Activated CD4-positive, CD25-positive, alpha-beta regulatory T cell treated with anti-CD3 and anti-CD28 coated beads, Interleukin-2, amount 50 U/mL, for 16 hours (primary cell): ENCODE measurements at regions not wholly inside any gene's neighbourhood (a gene's known extent, or its start where the extent isn't known, plus 50 kb on each side); places are given as distances from the start of the nearest gene placed in this dataset.
"Not testable (repeated sequence)": the region's sequence is repeated elsewhere in the genome, so short reads cannot be mapped to it uniquely, and the experiment has no call there.

Experiments
- DNase-seq: peaks from one replicate; pipeline ENCODE4 v3.0.0-alpha.2; 2020; ENCODE audit warnings: low read depth, low spot score

DNA sequence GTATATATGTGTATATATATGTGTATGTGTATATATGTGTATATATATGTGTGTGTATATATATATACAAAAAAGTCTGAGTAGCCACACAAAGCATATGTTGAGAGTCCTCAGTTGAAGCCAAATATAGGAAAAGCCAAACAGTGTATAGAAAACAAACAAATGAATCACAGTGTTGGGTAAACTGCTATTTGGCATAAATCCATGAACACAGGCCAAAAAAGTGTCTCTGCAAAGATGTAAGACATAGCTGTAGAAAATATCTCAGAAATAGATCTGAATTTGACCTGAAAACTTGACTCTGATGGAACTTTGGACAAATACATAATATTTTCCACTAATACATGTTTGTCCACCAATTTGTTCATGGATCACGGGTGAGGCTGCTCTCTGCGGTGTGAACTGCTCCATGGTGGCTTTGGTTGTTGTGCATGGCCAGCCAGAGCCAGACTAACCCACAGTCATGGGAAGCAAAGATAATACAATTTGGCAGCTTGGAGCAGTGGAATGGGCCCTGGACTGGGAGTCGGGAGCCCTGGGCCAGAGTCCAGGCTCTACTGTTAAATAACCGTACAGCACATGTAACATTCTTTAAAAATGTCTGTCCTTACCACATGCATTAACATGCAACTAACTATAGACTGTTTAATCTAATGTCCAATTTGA, 76.9 kb upstream of the EED start:
- DNase-seq = no peak

DNA sequence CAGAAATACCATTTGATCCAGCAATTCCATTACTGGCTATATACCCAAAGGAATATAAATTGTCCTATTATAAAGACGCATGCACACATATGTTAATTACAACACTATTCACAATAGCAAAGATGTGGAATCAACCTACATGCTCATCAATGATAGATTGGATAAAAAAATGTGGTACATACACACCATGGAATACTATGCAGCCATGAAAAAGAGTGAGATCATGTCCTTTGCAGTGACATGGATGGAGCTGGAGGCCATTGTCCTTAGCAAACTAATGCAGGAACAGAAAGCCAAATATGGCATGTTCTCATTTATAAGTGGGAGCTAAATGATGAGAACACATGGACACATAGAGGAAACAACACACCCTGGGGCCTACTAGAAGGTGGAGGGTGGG, 78.3 kb upstream of the EED start:
- DNase-seq = not testable (repeated sequence)

DNA sequence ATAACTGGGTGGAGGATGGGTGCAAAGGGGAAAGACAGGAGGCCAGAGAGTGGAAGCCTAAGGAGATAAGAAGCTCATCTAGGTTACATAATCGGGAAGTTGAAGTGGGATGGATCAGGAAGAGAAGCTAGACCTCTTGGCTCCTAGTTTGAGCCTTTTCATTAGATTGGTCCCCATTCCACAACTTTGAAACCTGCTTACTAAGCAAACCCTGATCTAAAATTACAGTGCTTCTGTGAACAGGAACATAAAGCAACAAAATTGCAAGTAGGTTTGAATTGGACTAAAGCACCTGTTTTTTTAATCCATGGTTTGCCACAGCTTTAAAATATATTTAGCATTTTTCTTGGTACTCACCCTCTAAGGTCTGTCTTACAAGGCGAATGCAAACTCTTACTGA, 80.4 kb upstream of the EED start:
- no peak for DNase-seq

DNA sequence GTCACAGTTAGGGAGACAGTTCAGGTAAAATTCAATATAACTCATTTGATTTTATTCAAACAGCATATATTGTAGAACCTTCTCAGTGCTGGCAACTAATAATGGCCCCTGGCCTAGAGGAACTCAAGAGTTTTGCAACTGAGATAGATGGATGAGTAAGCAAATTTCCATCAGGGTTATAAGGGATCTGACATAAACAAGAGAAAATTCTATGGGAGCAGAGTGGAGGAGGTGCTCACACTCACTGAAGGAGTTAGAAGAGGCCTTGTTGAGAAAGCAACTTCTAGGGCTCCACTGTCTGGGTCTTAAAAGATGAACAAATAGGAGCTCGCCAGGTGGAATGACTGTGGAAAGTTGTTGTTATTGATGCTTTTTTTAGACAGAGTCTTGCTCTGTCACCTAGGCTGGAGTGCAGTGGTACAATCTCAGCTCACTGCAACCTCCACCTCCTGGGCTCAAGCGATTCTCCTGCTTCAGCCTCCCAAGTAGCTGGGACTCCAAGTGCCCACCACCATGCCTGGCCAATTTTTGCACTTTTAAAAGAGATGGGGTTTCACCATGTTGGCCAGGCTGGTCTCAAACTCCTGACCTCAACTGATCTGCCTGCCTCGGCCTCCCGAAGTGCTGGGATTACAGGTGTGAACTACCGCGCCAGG, 81.2 kb upstream of the EED start:
- not testable (repeated sequence) for DNase-seq

DNA sequence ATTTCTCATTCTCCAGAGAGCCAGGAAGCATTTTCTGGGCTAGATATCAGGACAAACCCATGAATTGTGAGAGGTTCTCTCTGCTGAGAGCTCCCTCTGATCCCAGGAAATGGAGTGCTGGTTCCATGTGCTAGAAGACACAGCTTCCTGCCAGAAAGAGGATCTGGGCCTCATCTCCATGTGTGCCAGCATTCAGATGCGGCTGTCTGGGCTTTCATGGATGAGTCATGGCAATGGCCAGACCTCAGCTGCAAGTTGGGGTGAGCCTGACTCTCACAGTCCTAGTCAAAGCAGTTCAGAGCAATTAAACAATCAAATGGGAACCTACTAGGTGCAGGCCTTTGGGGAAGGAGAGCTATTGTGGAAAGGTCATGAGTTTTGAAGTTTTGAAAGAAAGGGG, 82.3 kb upstream of the EED start:
- no peak for DNase-seq

DNA sequence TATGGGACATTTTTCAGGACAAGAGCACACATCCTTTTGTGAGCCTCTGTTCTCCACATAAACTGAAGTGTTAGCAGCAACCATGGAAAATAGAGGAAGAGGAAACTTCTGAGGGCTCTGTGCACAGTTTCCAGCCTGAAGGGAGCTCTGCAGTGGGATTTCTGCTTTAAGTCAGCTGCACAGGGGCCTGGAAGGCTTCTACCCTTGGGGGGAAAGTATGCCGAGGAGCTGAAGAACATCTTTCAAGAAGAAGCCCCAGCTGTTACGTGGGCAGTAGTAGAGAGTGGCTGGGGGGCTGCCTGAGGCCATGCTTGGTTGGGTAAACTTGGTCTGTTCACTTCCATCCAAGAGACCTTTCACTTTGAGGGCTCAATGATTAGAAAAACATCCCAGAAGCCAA, 82.7 kb upstream of the EED start:
- DNase-seq = no peak

DNA sequence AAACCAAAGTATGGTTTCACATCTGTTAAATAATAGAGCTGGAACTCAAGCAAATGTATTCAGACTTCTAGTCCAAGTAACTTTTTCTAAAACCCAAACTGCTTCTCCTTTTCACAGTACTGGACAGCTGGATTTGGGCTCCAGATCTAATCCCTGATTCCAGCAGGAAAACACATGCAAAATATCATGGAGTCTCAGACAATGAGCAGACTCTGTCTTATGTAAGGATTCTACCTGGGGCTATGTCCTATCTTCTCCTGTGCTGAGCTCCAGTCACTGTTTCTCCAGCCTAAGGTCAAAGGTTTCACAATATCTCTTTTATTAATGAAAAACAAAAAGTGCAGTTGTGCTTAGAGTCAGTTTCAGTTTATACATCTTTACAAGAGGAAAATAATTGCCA, 83.2 kb upstream of the EED start:
- no peak for DNase-seq

DNA sequence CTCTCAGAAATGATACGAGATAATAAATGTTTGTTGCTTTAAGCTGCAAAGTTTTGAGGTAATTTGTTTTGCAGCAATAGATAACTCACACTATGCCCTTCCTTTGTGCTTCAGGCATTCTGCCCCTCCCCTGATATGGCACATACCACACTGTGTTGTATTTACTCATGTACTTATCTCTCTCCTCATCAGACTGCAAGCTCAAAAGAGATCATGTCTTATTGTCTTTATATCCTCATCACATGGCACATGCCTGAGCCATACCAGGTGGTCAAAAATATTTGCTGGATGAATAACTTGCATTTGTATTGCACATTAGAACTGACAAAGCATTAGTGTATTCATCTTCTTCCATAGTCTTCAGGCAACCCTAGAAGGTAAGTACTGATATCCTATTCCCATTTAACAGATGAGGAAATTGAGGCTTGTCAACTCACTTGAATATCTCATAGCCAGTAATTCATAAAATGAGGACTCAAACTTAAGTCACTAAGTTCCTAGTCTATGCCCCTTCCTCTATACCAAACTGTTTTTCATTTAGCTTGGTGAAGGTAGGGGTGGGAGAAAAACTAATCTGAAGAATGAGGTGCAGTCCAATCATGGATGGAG, 83.9 kb upstream of the EED start:
- no peak for DNase-seq

DNA sequence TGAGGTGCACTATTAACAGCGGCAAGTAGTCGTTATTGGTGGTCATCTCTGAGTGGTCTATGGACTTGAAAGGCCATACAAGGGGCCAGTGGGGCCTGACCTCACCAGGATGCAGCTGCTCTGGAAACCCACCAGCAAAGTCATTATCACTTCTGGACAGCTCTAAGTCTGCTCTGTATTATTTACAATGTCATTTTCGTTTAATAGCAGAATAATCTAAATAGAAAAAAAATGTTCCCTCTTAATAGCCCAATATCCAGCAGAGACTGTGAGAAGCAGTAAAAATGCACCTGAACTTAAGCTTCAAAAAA, 85.0 kb upstream of the EED start:
- no peak for DNase-seq

DNA sequence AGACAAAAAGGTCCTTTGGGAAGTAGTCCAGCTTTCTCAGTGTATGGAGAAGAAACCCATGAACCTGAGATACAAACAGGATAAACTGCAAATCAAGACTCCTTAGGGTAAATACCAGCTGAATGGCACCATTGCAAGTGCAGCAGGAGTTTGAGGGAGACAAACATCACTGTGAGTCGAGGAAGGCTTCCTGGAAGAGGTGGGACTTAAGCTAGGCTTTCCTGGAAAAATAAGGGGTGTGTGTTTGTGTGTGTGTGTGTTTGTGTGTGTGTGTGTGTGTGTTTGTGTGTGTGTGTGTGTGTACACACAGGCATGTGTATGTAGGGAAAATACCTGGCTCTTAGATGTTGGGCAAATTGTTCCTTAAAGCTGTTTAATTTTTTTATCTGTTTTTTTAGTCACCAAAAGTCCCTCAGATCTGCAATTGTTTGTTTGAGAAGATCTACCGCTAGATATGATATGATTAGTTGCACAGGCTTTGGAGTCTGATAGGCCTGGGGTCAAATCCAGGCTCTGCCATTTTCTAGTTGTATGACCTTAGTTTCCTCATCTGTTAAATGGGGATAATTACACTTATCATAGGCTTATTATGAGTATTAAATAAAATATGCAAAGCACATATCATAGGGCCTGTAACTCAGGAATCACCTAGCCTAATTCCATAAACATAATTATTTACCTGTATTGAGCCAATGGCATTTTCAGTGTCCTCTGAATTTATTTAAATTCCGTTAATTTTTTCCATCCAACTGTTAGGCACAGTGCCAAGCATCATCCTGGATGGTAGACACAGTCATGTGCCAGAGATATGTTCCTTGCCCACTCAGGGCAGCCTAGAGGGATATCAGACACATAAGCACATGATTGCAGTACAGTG, 85.6 kb upstream of the EED start:
- no peak for DNase-seq

DNA sequence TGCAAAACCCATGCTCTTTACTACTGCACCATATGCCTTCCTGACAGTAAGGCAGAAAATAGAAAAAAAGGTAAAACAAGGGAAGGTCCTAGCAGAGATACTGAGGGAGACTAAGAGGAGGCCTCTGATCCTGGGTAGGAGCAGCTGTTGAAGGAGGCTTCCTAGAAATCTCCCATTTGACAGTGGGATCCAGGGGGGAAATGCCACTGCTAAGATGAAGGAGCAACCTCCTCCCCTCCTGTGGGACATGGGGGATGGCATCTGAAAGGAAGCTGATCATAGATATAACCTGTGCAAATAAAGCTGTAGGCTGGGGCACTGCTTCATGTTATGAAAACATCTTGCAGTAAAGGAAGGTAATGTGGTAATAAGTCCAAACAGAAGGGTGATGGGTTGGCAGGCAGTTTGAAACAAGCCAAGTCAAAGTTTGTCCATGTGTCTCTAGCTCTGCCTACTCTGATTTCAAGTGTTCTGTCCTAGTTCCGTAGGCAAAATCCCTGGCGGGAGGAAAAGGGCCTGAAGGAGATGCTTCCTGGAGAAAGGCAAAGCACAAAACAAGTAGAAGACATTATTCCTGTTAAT, 86.7 kb upstream of the EED start:
- DNase-seq = no peak

DNA sequence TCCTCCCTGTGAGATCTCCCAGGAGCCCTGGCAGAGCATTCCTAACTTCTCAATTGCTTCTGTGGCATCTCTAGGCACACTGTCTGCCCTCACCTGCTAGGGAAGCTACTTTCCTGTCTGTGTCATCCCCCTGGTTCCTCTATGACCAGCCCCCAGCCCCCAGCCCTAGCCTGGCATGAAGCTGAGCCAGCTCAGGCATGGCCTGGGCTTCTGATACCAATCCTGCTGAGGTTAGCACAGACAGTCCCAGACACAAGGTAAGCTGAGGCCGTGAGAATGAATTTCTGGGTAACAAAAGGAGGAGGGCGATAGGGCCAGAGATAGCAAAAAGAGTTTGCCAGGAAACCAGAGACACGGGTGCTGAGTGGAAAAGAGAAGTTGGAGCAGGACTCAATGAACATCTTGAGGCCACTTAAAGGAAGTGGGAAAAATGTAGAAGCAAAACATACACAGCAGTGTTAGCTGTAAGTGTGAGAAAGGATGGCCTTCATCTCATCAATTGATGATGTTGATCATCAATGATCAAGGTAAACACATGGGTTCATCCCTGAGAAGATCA, 87.6 kb upstream of the PICALM start:
- DNase-seq = no peak

DNA sequence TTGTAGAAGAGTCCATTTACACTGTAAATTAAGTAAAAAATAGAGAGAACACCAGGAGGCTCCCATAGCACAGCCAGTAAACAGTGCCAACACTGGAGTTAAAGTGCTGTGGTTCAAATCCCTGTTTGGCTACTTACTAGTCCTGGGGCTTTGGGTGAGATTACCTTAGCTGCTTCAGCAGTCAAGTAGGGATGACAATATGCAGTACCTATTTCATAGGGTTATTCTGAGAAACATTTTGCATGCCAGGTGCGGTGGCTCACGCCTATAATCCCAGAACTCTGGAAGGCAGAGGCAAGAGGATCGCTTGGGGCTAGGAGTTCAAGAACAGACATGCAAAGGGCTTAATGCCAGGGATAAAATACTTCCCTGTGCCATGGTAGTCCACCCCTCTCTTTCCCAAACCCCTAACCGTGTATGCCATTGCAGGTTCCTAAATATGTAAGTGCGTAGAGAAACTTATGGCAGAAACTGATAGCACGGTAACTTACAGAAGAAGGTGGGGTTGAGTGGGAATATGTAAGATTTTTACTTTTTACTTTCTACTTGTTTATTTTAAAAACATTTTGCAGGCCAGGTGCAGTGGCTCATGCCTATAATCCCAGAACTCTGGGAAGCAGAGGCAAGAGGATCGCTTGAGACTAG, 86.4 kb upstream of the PICALM start:
- DNase-seq = no peak

DNA sequence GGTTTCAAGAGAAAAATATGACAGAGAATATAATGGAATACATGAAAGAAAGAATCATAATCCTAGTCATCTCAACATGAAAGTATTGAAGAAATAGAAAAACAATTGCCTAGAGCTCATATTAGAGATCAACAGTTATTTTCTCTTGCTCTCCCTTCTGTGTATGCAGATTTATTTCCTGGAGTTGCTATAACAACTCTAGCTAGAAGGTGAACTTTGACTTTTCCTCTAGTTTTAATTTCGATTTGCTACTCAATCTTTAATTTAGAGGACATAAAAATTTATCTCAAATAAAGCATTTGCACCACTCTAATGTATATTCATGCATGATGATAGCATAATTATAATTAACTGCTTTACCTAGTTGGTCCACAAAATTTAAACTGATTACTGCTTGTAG, 84.6 kb upstream of the PICALM start:
- DNase-seq = no peak

DNA sequence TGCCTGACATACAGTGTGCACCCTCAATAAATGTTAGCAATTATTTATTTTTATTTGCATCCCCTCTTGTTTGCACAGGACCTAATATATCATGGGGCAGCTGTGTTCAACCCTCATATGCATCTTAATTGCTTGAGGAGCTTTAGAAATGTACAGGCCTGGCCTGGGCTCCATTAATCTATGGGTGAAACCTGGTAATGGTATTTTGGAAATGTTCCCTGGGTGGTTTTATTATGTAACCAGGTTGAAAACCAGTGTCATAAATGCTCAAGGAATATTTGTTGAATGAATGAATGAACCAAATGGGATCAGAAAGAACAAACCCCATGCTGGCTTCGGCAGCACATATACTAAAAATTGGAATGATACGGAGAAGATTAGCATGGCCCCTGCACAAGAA, 84.0 kb upstream of the PICALM start:
- no peak for DNase-seq

DNA sequence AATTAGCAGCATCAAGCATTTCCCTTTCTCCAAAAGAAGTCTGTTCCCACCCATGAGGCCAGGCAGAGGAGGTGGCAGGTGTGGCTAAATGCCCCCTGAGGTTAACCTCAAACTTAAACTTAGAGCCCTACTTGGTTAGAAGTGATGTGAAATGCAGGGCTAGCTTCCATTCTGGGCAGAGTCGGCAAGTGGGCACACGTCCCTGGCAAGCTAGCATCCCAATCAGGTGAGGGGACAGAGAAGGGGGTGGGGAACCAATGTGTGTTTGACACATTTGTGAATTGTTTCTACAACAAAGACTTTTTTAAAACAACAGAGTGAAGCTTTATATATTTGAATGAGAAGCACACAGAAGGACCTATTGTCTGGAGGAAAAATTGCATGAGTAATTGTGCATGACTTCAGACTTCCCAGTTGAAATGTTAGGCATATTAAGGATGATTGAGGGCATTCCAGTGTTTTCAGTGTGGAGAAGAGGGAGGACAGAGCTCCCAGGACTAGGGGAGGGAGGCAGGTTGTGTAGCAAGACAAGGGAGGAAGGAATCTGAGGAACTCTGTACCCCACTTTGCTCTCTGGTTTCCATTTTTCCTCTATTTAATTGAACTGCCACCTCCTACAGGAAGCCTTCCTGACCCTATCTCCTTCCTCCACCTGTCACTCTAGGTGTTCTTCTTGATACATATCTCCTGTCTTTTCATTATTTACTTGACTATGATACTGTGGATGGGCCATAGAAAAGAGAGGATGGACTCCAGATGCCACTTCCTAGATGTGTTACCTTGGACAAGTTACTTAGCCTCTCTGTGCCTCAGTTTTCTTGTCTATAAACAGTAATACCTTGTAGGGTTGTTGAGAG, 83.3 kb upstream of the PICALM start:
- DNase-seq = no peak

DNA sequence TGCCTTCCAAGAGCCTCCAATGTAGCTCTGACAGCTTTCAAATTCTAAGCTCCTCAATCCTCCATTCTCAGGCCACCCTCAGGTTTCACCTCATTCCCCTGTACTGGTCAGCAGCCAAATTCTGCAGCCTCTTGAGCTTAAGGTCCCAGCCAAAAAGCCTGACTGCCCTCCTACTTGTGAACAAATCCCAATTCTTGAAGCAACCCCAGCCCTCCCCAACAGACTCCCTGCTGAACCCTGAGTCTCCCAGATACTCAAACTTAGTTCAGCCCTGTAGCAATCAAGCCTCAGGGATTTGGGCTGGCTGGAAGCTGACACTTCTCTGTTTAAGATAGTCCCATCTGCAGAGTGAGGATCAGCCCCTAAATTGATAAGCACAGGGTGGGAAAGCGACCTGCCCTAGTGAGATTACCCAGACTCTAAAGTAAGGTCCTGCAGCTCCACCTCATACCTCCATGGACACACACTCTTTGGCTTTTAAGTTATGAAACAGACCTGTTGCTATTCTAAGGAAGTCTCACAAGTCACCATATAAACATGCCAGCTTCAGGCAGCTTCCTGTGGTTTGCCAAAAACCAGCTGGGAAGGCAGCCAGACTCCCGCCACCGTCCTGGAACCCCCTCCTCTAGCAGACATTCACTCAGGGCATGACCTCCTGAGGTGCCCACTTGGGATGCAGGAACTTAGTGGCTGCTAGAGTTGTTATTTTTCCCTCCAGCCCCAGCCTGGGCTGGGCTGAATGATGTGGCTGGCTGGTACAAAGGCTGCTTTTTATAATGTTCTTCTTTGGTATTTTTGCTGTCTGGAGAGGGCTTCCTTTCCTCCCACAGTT, 82.5 kb upstream of the PICALM start:
- DNase-seq = no peak

DNA sequence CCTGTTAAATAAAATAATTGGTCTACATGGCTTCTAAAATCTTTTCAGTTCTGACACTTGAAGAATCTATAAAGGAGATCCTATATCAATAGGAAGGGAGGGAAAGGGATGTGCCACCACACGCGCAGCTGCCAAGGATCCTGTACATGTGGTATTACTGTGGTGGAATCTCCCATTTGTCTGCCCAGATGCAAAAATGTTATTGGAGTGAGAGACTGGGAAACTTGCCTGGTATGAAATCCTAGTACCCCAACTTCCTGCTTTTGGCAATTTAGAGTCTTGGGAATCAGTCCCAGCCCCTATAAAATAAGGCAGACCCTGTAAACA, 81.9 kb upstream of the PICALM start:
- no peak for DNase-seq

DNA sequence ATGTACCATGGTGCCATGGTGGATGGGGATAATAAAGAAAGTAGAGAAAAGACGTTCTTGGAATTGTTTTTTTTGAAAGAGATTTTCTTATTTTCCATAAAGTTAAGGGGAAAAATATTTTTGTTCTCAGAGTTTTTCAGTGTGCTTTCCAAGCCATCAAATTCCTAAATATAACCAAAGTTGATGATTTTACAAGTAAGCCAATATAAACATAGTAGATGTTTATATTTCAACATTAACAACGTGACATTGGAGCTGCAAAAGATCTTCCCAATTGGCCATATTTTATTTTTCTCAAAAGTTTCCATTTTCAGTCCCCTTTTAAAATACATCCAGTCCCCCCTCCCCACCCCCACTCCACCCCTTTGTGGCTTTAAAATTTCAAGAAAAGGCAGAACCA, 80.9 kb upstream of the PICALM start:
- DNase-seq = no peak

DNA sequence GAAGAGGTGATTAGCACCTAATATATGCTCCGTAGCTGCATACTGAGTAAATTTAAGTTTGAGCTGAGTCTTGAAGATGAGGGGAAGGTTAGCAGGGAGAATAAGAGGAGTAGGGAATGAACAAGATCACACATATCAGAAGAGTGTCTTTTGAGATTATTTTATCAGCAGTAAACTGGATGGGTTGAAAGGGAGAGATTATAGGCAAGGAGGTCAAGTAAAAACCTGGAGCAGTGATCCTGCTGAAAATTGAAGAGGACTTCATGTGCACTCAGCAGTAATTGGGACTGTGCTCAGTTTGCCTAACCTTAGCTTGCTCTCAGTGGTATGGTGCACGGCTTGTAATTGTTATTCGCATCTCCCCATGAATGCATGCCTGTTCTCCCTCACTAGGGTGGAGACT, 79.5 kb upstream of the PICALM start:
- DNase-seq = no peak
